ENCODE measurements at regions not wholly inside any gene's neighbourhood (a gene's known extent, or its start where the extent isn't known, plus 50 kb on each side); places are given as distances from the start of the nearest gene placed in this dataset.

GRCh38 chr22:27116312-27117086 lies 459.1 kb downstream of the MIAT start:
- TF ChIP-seq CTCF (IDR thresholded peaks at IDR 0.05; ENCODE audit: control extremely low read depth in 1 of 3, insufficient read depth in 1 of 3, low read depth in 1 of 3, low read length in 3 of 3): no peak
- no peak for TF ChIP-seq NRF1 (IDR thresholded peaks at IDR 0.05; ENCODE audit: low read depth, low read length)
- no peak for TF ChIP-seq JUN (IDR thresholded peaks at IDR 0.05; ENCODE audit: low read depth, low read length)
- TF ChIP-seq MAFK (IDR thresholded peaks at IDR 0.05; ENCODE audit: low read depth, low read length): no peak
- TF ChIP-seq CREB1 (IDR thresholded peaks at IDR 0.05): no peak
- no peak for TF ChIP-seq TEAD4 (IDR thresholded peaks at IDR 0.05; ENCODE audit: low read depth, low read length)
- no peak for TF ChIP-seq POLR2A (IDR thresholded peaks at IDR 0.05; ENCODE audit: control extremely low read depth in 1 of 2, low read depth in 2 of 2, low read length in 2 of 2)
- no peak for TF ChIP-seq TAF7 (optimal IDR thresholded peaks at IDR 0.05; ENCODE audit: borderline replicate concordance, low read depth, low read length)
- TF ChIP-seq CTBP2 (IDR thresholded peaks at IDR 0.05; ENCODE audit: borderline replicate concordance, insufficient read depth, insufficient read length, low read length): no peak

Data from H1 (cell line).